GM12892 (cell line): ENCODE measurements at regions not wholly inside any gene's neighbourhood (a gene's known extent, or its start where the extent isn't known, plus 50 kb on each side); places are given as distances from the start of the nearest gene placed in this dataset.

ENCODE experiments used
- DNase-seq: peaks from one replicate; pipeline ENCODE4 v3.0.0; 2011; ENCODE audit not compliant: insufficient read length
- FAIRE-seq: peaks from 2 replicates; lab custom pipeline; 2011; peaks lifted over from hg19 to GRCh38; lab: Jason Lieb, UNC
- POLR2A ChIP-seq: IDR thresholded peaks from 2 replicates; pipeline ENCODE4 v1.6.1; 2011; ENCODE audit warnings: low read depth, low read length, control low read depth
- POLR2AphosphoS5 ChIP-seq: IDR thresholded peaks from 2 replicates; pipeline ENCODE4 v1.6.1; 2011; ENCODE audit warnings: low read depth, low read length, control low read depth
- TAF1 ChIP-seq: IDR thresholded peaks from 2 replicates; pipeline ENCODE4 v1.6.1; 2011; ENCODE audit warnings: low read depth, mild to moderate bottlenecking, control low read depth, low read length, borderline replicate concordance

DNA sequence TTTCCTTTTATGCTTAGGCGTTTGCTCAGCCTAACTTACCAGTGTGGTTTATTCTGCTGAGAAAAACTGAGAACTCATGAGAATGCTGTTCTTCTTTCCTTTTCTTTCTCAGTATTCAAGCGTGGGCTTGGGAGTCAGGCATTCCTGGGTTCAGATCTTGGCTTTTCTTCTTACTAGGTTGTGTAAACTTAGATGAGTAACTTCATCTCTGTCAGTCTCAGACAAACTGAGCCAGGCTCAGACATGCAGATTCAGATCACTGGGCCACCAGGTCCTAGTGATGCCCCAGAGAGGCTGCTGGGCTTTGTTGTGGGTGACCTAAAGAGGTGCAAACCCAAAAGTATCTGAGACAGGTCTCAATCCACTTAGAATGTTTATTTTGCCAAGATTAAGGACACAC lies 95.8 kb upstream of the MPHOSPH6 start:
- no peak for FAIRE-seq
- no peak for DNase-seq
- TF ChIP-seq POLR2A: no peak
- no peak for TF ChIP-seq TAF1
- TF ChIP-seq POLR2AphosphoS5: no peak

DNA sequence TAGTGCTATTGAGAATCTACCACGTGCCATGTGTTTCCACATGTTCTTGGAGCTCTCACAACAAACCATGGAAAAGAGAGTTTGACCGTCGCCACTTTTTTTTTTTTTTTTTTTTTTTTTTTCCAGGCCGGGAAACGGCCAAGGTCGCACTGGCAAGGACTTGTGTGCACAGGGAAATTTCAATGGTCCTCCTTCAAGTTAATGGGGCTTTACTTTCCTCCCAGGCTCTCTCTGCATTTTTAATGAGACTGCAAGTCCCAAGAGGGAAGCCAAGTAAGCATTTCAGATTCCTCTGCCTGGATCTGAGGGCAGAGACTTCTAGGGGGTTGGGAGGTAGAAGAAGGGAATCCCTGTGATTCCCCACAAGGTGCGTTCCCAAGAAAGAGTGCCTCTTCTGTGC lies 94.7 kb upstream of the MPHOSPH6 start:
- no peak for FAIRE-seq
- DNase-seq: no peak
- TF ChIP-seq POLR2AphosphoS5: no peak
- TF ChIP-seq POLR2A: no peak
- no peak for TF ChIP-seq TAF1

DNA sequence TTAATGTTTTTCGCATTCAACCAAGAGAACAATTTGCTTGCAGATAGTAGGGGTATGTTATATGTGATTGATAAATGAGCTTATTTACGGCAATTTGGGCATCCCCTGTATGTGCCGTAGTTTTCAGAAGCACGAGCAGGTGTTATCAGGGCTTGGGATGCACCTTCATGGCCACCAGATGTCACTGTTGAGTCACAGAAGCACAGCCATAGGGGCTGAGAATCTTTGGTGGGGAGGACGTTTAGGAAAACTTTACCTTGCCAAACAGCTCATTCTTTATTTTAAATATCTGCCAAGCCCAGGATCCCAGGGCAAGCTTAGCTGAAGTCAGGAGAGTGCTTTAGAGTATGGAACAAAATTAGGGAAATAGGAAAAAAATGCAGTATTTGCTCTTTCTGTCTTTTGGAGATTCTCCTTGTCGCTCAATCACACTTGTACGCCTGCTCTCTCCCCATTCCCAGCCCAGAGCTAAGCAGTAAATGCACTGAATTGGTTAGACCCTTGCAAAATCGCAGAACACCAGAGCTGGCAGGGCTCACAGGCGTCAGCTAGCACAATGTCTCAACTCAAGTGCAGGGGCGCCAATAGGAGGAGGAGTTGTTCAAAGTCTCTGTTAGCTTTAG lies 93.6 kb upstream of the MPHOSPH6 start:
- TF ChIP-seq POLR2AphosphoS5 (no peak), POLR2A (no peak), TAF1 (no peak)
- FAIRE-seq (peak; percentile 21), DNase-seq (peak; percentile 22)

DNA sequence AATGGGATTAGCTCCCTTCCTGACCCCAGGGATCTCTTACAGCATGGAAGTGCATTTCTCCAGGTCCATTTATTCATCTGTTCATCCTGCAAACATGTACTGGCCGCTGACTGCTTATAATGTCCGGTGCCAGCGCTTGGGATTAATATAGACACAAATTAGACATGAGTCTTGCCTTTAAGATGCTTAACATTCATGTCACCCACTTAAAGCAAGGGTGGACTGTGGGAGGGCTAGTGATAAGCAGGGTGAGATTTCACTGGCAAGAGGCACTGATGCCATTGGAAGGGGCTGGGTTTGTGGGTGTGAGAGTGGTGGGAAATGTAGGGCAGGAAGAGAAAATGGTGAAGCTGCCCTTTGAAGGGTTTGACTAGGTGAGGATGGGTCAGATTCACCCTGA lies 92.2 kb upstream of the MPHOSPH6 start:
- DNase-seq (no peak), FAIRE-seq (no peak)
- TF ChIP-seq TAF1 (no peak), POLR2A (no peak), POLR2AphosphoS5 (no peak)

DNA sequence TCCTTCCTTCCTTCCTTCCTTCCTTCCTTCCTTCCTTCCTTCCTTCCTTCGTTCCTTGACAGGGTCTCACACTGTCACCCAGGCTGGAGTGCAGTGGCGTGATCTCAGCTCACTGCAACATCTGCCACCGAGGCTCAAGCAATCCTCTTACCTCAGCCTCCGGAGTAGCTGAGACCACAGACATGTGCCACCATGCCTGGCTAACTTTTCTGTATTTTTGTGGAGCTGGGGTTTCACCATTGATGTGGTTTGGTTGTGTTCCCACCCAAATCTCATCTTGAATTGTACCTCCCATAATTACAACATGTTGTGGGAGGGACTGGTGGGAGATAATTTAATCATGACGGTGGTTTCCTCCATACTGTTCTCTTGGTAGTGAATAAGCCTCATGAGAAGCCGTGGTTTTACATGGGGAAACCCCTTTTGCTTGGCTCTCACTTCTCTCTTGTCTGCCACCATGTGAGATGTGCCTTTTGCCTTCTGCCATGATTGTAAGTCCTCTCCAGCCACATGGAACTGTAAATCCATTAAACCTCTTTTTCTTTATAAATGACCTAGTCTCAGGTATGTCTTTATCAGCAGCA lies 90.3 kb upstream of the MPHOSPH6 start:
- DNase-seq: no peak
- TF ChIP-seq POLR2AphosphoS5: no peak
- TF ChIP-seq POLR2A: no peak
- TF ChIP-seq TAF1: no peak
- no peak for FAIRE-seq

DNA sequence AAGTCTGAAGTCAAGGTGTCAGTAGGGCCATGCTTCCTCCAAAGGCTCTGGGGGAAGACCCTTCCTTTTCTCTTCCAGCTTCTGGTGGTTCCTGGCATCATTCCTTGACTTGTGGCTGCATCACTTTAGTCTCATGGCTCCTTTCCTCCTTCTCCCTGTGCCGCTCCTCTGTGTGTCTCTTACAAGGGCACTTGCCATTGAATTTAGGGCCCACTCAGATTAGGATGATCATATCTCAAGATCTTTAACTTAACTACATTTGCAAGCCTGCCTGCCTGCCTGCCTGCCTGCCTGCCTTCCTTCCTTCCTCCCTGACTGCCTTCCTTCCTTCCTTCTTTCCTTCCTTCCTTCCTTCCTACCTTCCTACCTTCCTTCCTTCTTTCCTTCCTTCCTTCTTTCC lies 89.7 kb upstream of the MPHOSPH6 start:
- FAIRE-seq: no peak
- DNase-seq: no peak
- TF ChIP-seq POLR2AphosphoS5 (no peak), POLR2A (no peak), TAF1 (no peak)

DNA sequence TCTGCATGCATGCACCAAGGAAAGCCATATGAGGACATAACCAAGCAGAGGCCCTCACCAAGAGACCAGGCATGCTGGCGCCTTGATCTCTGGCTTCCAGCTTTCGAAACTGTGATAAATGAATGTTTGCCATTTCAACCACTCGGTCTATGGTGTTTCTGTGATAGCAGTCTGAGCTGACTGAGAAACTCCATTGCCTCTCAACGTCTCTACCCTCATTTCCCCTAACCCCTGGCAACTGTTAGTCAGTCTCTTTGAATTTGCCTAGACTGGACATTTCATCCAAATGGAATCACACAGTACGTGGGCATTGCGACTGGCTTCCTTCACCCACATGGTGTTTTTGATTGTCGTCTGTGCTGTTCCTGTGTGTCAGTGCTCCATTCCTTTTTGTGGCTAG lies 88.0 kb upstream of the MPHOSPH6 start:
- no peak for TF ChIP-seq POLR2AphosphoS5
- TF ChIP-seq TAF1: no peak
- TF ChIP-seq POLR2A: no peak
- FAIRE-seq (no peak), DNase-seq (no peak)

DNA sequence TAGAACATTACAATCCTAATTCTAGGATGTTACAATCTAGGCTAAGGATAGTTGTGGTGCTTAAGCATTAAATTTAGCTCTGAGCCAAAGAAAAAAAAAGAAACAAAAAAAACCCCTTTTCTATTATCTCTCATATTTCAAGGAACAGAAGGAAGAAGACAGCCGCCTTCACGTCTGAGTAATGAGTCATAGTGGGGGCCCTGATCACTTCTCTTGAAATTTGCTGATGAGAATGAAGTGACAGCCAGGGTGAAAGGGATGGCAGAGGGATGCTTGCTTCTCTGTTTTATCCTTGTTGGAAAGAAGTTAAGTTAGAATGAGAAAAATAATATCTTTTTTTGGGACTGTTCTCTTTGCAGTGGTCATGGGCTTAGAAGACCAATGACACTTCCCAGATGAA lies 82.6 kb upstream of the MPHOSPH6 start:
- DNase-seq (no peak), FAIRE-seq (no peak)
- TF ChIP-seq POLR2AphosphoS5 (no peak), POLR2A (no peak), TAF1 (no peak)

DNA sequence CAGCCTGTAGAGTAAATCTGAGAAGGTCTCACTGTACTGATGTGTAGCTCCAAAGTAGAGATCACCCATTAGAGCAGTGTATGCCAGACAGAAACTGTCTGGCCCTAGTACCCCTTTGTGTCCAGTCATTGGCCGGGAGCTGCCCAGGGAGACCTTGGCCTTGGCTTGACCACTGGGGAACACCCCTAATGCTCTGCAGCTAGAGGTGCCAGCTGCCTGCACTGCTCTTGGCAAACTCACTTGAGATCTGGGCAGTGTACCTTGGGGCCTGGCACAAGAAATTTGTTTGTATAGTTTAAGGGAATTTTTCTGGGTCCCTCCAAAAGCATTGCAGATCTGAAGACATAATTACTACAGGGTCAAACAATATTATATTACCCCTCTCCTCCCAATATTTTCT lies 78.7 kb upstream of the MPHOSPH6 start:
- DNase-seq: no peak
- TF ChIP-seq TAF1: no peak
- TF ChIP-seq POLR2AphosphoS5: no peak
- no peak for FAIRE-seq

DNA sequence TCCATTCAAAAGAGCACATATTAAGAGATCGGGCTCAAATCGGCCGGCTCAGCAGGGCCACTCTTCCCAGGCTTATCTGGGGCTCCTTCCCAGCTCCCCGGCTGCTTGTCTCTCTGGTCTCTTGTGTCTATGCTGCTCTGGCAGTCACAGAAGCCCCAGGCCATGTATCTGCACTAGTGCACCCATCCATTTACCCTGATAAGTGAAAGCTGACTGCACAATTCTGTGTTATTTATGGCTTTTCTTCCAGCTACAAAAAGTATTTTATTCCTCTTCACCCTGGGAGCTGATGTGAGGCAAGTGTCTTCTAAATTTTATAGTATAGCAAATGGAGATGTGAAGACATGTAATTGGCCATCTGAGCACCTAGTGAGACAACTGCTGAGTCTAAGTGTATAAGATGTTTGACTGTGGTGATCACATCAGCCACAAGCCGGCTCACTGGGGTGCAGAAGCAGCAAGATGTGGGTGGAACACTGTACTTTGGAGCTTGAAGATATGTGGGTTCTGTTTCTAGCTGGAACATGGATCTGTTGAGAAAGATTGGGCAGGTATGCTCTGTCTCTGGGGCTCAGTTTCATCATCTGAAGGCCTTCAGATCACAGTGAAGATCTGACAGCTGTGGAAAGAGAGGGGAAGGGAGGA lies 78.1 kb upstream of the MPHOSPH6 start:
- TF ChIP-seq POLR2AphosphoS5 (no peak), TAF1 (no peak), POLR2A (no peak)
- DNase-seq: no peak
- FAIRE-seq: no peak

DNA sequence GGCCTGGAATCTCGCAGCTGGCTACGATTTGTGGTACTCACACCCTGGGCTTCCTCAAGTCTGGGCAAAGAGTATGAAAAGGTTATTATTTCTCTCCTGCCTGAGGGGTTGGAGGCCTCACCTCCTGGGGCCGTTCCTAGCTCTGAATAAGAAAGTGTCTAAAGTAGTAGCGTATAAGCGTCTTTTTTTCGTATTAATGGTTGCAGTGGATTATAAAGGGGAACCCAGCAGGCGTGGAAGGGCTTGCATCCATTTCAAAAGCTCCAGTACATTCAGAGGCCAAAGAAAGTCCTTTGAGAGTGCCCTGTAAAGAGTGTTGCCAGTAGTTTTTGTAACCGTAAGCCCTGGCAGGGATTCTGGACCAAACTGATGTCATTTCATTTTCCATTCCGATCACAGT lies 72.2 kb upstream of the MPHOSPH6 start:
- DNase-seq: no peak
- no peak for FAIRE-seq
- no peak for TF ChIP-seq POLR2A
- no peak for TF ChIP-seq TAF1
- no peak for TF ChIP-seq POLR2AphosphoS5

DNA sequence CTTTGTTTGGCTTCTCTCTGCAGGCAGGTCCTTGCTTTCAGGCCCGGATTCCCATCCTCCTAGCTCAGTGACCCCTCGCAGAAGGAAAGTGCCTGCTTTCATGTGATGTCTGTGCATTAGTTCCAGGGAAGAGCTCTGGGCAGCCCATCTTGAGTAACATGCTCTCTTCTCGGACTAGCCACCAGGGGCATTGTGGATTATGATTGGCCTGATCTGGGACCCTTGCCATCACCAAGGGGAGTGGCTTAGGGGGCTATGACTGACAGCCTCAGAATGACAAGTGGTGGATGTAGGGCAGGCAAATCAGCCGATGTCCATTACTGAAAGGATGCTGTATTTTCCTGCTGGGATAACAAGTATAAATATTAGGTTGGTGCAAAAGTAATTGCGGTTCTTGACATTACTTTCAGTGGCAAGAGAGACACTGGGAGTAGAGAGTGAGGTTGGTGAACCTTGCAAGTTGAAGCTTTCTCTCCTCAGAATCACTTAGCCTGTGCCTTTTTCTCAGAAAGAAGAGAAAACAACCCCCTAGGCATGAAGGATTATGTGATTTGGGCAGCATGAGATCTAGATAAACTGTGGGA lies 71.5 kb upstream of the MPHOSPH6 start:
- DNase-seq (no peak), FAIRE-seq (no peak)
- no peak for TF ChIP-seq POLR2AphosphoS5
- TF ChIP-seq POLR2A: no peak
